ENCODE measurements at regions not wholly inside any gene's neighbourhood (a gene's known extent, or its start where the extent isn't known, plus 50 kb on each side); places are given as distances from the start of the nearest gene placed in this dataset.

- no peaks in the 10 kb centered on the region for H3K79me2 ChIP-seq (ENCODE audit: insufficient read depth, low read depth, low read length)
- no peaks in the 10 kb centered on the region for H3K9me3 ChIP-seq (ENCODE audit: low read length)
- intact Hi-C loops (cut with micrococcal nuclease; ENCODE audit: unreplicated experiment), result no loop called here
- no TSS peak for BruUV-seq (replicated peaks)
- no peak overlapping the region for H3K4me2 ChIP-seq (ENCODE audit: low read length)
- no peak for TF ChIP-seq EZH2phosphoT487 (IDR thresholded peaks at IDR 0.05; ENCODE audit: borderline replicate concordance, low read depth, low read length)
- TF ChIP-seq CTCF (conservative IDR thresholded peaks at IDR 0.05; ENCODE audit: low read length), result no peak
- ChIA-PET POLR2A (interaction anchor here (0.7 kb wide), 1 partner anchor 998 kb away, joined by 3 read pairs; no protein-coding TSS in a partner anchor), CTCF (ENCODE audit: unreplicated experiment) (no interaction called here)
- no peak overlapping the region for H2AFZ ChIP-seq (ENCODE audit: low read length)
- H3K4me1 ChIP-seq (ENCODE audit: insufficient read depth, low read length, poor library complexity, severe bottlenecking), result no peaks in the 10 kb centered on the region
- H3K4me3 ChIP-seq (ENCODE audit: low read depth, low read length, poor library complexity, severe bottlenecking), result no peak overlapping the region
- H3K9me2 ChIP-seq (ENCODE audit: insufficient read depth, low read length), result no peaks in the 10 kb centered on the region
- no peaks in the 10 kb centered on the region for H4K20me1 ChIP-seq (ENCODE audit: insufficient read depth, low read length)
- no peak overlapping the region for H3K27ac ChIP-seq (ENCODE audit: low read depth, low read length, poor library complexity, severe bottlenecking)
- H3K36me3 ChIP-seq (ENCODE audit: insufficient read depth, low read length), result no peaks in the 10 kb centered on the region
- DNase-seq (ENCODE audit: low spot score), result no peak
These were observed 976.5 kb downstream of the RPA4 start for GRCh38 chrX:97860226-97860625.

- Histone ChIP-seq H3K9me2 (ENCODE audit: insufficient read depth, low read length) (no peaks in the 10 kb centered on the region), H3K9me3 (ENCODE audit: low read length) (no peaks in the 10 kb centered on the region), H4K20me1 (ENCODE audit: insufficient read depth, low read length) (no peaks in the 10 kb centered on the region), H3K27ac (ENCODE audit: low read depth, low read length, poor library complexity, severe bottlenecking) (no peak overlapping the region), H3K4me2 (ENCODE audit: low read length) (no peak overlapping the region), H3K4me3 (ENCODE audit: low read depth, low read length, poor library complexity, severe bottlenecking) (no peak overlapping the region), H2AFZ (ENCODE audit: low read length) (no peak overlapping the region), H3K79me2 (ENCODE audit: insufficient read depth, low read depth, low read length) (no peaks in the 10 kb centered on the region), H3K4me1 (ENCODE audit: insufficient read depth, low read length, poor library complexity, severe bottlenecking) (no peaks in the 10 kb centered on the region), H3K36me3 (ENCODE audit: insufficient read depth, low read length) (no peaks in the 10 kb centered on the region)
- DNase-seq (ENCODE audit: low spot score), result no peak
- CTCF ChIA-PET (ENCODE audit: unreplicated experiment), result no interaction called here
- POLR2A ChIA-PET, result no interaction called here
- BruUV-seq (replicated peaks), result no TSS peak
- intact Hi-C loops (cut with micrococcal nuclease; ENCODE audit: unreplicated experiment), result no loop called here
- TF ChIP-seq CTCF (conservative IDR thresholded peaks at IDR 0.05; ENCODE audit: low read length) (no peak), EZH2phosphoT487 (IDR thresholded peaks at IDR 0.05; ENCODE audit: borderline replicate concordance, low read depth, low read length) (no peak)
These were observed 979.6 kb downstream of the RPA4 start for GRCh38 chrX:97863261-97863660.

GRCh38 chrX:97867266-97867665, 983.6 kb downstream of the RPA4 start:
- POLR2A ChIA-PET, result no interaction called here
- CTCF ChIA-PET (ENCODE audit: unreplicated experiment), result no interaction called here
- Histone ChIP-seq H3K9me2 (ENCODE audit: insufficient read depth, low read length) (no peaks in the 10 kb centered on the region), H3K36me3 (ENCODE audit: insufficient read depth, low read length) (no peaks in the 10 kb centered on the region), H2AFZ (ENCODE audit: low read length) (no peak overlapping the region), H3K4me1 (ENCODE audit: insufficient read depth, low read length, poor library complexity, severe bottlenecking) (no peaks in the 10 kb centered on the region), H3K9me3 (ENCODE audit: low read length) (no peaks in the 10 kb centered on the region), H4K20me1 (ENCODE audit: insufficient read depth, low read length) (no peaks in the 10 kb centered on the region), H3K4me2 (ENCODE audit: low read length) (no peak overlapping the region), H3K4me3 (ENCODE audit: low read depth, low read length, poor library complexity, severe bottlenecking) (no peak overlapping the region), H3K27ac (ENCODE audit: low read depth, low read length, poor library complexity, severe bottlenecking) (no peak overlapping the region), H3K79me2 (ENCODE audit: insufficient read depth, low read depth, low read length) (no peaks in the 10 kb centered on the region)
- BruUV-seq (replicated peaks), result no TSS peak
- intact Hi-C loops (cut with micrococcal nuclease; ENCODE audit: unreplicated experiment), result no loop called here
- TF ChIP-seq CTCF (conservative IDR thresholded peaks at IDR 0.05; ENCODE audit: low read length) (no peak), EZH2phosphoT487 (IDR thresholded peaks at IDR 0.05; ENCODE audit: borderline replicate concordance, low read depth, low read length) (no peak)
- no peak for DNase-seq (ENCODE audit: low spot score)
